Body of pancreas (tissue), 4 donors: ENCODE measurements at regions not wholly inside any gene's neighbourhood (a gene's known extent, or its start where the extent isn't known, plus 50 kb on each side); places are given as distances from the start of the nearest gene placed in this dataset.

Experiments
- POLR2A ChIP-seq, 3 donors: fragments of 450-650 bp; IDR thresholded peaks; one replicate each; pipeline ENCODE4 v1.6.1; 2016; ENCODE audit warnings: antibody characterized with exemption in 3 of 3, mild to moderate bottlenecking in 2 of 3
- TF ChIP-seq, protein P1 (sequence below), 7 experiments: fragments of 450-650 bp in 4 of 7; fragments of 200-600 bp in 3 of 7; sonication (generic) in 3 of 7; IDR thresholded peaks; one replicate each; pipeline ENCODE4 v1.5.1; 2016 to 2019; ENCODE audit warnings: antibody characterized with exemption in 7 of 7

- TF ChIP-seq, protein P1, sequence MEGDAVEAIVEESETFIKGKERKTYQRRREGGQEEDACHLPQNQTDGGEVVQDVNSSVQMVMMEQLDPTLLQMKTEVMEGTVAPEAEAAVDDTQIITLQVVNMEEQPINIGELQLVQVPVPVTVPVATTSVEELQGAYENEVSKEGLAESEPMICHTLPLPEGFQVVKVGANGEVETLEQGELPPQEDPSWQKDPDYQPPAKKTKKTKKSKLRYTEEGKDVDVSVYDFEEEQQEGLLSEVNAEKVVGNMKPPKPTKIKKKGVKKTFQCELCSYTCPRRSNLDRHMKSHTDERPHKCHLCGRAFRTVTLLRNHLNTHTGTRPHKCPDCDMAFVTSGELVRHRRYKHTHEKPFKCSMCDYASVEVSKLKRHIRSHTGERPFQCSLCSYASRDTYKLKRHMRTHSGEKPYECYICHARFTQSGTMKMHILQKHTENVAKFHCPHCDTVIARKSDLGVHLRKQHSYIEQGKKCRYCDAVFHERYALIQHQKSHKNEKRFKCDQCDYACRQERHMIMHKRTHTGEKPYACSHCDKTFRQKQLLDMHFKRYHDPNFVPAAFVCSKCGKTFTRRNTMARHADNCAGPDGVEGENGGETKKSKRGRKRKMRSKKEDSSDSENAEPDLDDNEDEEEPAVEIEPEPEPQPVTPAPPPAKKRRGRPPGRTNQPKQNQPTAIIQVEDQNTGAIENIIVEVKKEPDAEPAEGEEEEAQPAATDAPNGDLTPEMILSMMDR (IDR thresholded peaks at IDR 0.05): peak; percentile 53 to 76 (median 72)
- no peak for TF ChIP-seq POLR2A (IDR thresholded peaks at IDR 0.05)
Observed at GRCh38 chr10:25113191-25114035, 61.4 kb upstream of the GPR158 start.
